Hematopoietic multipotent progenitor cell treated with erythropoietin and hydrocortisone succinate and interleukin-3 and kit ligand, for 4 days (in vitro differentiated cells): ENCODE measurements at regions not wholly inside any gene's neighbourhood (a gene's known extent, or its start where the extent isn't known, plus 50 kb on each side); places are given as distances from the start of the nearest gene placed in this dataset.

Experiments used
- DNase-seq: peaks from one replicate; pipeline ENCODE4 v3.0.0-alpha.2; 2015

DNA sequence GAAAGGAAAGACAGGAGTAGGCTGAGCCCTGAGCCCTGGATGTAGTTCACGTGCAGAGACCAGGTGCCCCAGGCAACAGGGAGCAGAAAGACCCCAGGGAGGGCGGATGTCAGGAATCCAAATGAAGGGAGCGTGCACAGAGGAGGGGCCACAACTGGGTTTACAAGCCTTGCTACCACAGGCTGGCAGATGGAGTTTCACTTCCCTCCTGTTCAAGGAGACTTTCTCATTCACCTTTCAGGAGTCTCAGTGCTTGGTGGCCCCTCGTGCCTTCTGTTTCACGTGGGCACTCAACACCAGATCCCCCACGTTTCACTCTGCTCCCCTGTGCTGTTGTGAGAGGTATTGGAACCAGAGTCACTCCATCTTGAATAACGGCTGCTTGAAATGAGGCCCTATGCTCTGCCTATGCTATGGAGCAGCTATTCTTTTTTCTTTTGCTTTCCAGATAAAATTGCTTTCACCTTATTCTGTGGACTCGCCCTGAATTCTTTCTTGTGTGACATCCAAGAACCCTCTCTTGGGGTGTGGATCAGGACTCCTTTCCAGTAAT lies 601.4 kb upstream of the IGFBP3 start:
- DNase-seq: no peak

- DNase-seq: no peak
Observed at GRCh38 chr7:46518713-46519112, 597.6 kb upstream of the IGFBP3 start.

DNA sequence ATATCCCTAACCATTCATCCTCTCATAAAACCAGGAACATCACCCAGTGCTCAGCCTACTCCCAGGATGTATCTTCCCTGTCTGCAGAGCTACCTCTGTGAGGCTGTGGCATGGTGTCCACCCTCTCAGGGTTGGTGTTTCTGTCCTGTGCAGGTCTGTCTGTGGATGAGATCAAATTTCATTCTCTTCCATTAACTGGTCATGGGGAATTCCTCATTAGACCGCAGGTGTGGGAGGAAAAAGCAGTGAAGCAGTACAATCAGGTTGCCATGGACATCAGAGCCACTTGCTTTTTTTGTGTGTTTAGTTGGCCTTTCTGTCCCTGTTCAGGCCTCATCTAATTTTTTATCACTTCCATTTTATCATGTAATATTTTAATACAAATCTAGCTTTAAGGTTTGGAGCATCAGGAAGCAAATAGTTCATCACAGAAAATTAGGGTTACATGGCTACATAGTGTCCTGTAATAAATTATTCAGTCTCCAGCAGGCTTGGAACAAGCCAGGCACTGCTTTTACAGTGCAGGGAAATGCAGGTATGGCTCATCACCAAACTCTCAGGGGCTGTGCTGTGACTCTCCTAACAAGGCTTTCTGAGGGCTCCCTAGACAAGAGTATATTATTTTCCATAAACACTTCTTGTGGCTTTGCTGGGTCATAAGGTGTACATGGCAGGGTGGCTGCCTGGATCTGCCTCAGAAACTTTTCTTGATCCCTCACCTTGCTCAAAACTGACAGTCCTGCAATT lies 594.9 kb upstream of the IGFBP3 start:
- no peak for DNase-seq

GRCh38 chr7:46513447-46513848 lies 592.4 kb upstream of the IGFBP3 start:
- no peak for DNase-seq

DNA sequence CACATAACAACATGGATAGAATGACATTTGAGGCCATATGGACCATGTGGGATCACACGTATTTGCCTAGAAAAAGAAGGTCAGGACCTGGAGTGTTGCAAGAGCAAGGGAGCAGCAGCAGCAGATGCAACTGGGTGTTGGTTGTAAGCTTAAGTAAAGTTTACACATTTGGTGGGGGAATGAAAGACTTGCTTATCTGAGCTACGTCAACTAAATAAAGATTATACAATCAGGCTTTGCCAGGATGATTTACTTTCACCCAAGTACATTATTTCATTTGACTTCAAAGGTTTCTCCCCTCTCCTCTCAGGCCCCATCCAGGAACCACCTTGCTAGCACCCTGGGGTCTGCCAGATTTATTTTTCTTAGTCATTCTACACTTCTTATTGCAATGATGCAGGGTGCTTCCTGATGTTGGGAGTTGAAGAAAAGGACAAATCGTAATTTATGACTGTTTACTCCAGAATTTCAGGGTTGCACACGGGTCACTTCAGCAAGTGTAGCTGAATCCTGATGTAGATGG lies 591.9 kb upstream of the IGFBP3 start:
- DNase-seq: no peak

DNA sequence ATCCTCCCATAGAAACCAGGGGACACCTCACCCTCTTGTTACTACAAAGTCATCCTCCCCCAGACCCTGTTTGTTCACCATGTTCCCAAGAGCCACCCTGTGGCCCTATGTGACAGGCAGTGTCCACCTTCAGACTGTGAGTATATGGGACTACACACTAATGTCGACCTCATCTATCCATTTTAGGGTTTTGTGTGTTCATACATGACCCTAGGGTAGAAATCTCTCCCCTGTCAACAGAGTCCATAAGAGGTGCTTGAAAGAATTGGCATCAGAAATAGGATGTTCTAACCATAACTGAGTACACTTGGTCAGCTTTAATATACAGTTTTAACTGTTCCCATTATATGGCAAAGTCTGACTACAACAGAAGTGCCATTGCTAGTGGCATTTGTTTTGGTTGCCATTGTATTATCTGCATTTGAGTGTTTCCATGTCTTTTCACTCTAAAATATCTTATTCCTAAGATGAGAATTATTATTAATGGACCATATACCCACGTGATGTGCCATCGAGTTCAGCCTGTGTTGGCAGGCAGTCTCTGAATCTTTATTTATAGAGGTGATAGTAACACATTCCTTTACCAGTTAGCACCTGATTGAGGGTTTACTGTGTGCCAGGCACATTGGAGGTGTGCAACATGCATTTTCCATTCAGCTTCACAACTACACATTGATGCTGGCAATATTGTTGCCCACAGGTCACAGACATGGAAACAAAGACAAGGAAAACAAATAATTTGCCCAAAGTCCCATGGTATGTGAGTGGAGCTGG lies 590.6 kb upstream of the IGFBP3 start:
- DNase-seq: no peak

- DNase-seq: no peak
Observed at GRCh38 chr7:46508583-46508982, 587.5 kb upstream of the IGFBP3 start.

DNA sequence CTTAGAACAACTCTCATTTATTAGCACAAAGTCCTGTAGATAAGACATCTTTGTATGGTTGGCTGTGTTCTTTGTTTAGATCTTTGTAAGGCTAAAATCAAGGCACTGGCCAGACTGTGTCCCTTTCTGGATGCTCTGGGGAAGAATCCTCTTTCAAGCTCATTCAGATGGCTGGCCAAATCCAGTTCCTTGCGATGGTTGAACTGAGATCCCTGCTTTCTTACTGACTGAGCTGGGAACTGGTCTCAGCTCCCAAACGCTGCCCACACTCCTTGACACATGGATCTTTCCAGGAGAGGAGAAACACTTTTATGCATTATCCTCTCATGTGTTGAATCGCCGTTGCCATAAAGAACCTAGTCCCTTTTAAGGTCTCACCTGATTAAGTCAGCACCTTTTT lies 586.5 kb upstream of the IGFBP3 start:
- no peak for DNase-seq

DNA sequence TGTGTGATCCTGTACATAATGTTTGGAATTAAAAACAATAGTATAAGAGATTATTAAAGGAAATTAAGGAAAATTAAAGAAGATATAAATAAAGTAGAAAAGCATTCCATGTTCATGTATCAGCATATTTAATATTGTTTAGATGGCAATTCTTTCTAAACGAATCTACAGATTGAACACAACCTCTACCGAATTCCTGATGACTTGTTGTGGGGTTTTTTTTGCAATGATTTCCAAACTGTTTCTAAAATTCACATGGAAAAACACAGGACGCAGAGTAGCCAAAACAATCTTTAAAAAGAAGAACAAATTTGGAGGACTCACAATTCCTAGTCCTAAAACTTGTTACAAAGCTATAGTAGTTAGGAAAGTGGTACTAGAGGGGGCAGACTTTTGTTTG lies 573.4 kb upstream of the IGFBP3 start:
- DNase-seq: no peak

DNA sequence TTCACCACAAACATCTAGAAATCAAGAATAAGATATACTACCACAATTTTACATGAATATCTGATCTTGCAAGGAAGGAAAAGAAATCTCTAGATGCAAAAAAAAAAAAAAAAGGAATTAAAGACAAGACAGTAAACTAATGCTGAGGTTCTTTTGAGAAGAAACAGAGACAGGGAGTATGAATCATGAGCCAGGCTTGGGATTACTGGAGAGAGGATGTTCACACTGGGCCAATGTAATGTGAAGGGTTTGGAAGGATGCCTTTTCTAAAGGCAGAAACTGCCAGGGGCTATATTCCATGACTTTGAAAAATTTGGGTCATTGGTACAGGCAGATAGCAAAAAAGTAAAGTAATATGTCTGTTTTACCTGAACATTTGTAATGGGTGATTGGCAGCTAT lies 573.0 kb upstream of the IGFBP3 start:
- DNase-seq: no peak

- no peak for DNase-seq
Observed at GRCh38 chr7:46493196-46493595, 572.1 kb upstream of the IGFBP3 start.

DNA sequence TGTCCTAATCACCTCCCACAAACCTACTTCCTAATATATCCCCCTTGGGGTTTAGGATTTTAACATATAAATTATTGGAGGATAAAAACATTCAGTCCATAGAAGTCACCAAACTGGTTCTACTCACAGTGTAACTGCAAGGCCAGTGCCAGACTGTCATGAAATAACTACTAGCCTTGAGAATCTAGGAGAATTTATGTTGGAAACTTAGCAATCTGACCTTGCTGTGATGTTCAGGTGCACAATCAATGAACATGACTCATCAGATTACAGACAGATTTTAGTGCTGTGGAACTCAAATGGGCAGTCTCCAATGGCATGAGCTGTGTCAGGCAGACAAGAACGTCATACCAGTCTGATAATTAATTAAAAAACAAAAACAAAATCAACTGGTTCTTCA lies 571.4 kb upstream of the IGFBP3 start:
- no peak for DNase-seq

- DNase-seq: no peak
Observed at GRCh38 chr7:46490406-46490805, 569.3 kb upstream of the IGFBP3 start.

DNA sequence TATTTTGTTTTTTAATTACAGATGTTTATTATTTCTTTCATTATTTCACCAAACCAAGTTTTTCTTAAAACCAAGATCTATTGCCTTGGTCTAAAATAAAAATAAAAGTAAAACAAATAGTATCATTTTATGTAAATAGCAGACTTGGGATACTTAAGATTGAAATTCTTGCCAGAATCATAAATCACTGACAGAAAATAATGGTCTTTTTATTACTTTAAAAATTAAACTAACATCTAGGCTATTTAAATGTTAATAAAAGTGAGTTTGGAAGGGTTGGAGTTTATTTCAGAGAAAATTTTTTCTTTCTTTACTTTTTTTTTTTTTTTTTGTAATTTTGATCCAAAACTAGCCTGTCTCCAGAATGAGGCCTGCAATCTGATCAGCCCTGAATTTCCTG lies 568.0 kb upstream of the IGFBP3 start:
- no peak for DNase-seq

DNA sequence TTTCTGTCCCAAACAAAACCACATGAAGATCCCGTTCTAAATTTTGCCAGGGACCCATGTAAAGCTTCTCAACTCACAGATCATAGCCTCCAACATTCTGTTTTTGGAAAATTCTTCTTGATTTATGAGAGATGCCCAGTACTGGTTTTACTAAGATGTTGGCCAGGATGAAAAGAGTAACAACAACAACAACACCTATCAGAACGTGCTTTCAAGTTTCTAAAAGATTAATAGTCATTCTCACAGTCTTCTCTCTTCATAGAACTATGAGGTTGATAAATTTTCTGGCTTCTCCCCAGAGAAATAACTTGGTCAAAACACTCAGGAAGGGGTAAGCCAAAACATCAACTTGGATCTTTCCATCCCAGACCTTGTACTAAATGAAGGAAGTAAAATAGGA lies 567.5 kb upstream of the IGFBP3 start:
- no peak for DNase-seq

GRCh38 chr7:46486256-46487206 lies 565.5 kb upstream of the IGFBP3 start:
- DNase-seq: no peak

DNA sequence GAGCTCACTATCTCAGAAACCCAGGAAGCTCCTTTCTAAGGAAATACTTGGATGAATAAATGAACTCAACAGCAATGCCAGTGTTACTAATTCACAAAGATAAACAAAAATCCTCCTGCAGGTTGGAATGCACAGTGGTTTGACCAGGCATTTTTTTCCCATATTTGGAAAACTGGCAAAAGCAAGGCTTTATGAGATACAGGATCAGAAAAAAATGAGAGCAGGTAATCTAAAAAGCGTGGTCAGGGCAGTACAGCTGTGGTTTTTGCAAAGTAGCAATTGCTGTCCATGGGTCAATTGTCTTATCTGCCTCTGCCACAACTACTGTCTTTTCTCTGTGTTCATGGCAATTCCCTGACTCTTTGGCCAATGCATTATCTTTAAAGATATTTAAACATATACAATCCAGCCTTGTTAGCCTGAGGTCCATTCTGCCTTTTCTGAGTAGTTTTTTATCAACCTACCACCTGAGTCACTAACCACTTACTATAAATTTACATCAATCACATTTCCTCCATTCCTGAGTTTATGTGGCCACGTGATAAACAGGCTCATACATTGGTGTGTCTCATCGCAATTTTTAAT lies 564.5 kb upstream of the IGFBP3 start:
- no peak for DNase-seq

DNA sequence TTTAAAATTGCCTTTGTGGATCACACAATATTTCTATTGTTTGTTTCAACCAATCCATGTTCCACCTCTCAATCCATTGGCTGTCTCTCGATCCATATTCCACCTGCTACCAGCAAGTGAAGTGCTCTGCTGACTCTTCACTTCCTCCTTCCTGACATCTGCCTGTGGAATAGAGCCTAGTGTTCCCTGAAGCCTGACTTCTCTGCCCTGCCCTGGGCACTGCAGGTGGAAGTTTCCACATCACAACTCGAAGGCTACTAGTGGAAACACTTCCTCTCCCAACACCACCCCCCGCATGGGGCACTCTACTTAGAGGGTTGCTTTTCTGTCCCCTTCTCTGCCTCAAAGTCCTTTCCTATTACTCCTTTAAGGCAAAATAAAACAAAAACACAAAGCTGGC lies 563.8 kb upstream of the IGFBP3 start:
- DNase-seq: no peak

- no peak for DNase-seq
Observed at GRCh38 chr7:46480619-46481018, 559.5 kb upstream of the IGFBP3 start.

DNA sequence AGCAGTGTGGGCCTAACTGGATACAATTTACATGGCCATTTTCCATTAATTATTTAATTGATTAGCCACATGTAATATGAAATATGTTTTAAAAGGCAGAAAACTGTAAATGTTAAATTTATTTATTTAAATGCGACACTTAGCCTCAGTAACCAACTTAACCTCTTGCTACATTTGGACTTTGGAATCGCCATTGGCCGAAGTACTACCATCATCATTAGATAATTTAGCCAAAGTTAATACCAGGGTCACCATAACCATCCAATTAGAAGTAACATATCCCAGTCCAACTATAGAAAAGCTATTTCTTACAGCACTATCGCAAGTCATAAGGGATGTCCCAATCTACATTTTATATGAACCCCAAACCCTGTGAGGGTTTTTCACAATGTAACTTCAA lies 558.6 kb upstream of the IGFBP3 start:
- no peak for DNase-seq

DNA sequence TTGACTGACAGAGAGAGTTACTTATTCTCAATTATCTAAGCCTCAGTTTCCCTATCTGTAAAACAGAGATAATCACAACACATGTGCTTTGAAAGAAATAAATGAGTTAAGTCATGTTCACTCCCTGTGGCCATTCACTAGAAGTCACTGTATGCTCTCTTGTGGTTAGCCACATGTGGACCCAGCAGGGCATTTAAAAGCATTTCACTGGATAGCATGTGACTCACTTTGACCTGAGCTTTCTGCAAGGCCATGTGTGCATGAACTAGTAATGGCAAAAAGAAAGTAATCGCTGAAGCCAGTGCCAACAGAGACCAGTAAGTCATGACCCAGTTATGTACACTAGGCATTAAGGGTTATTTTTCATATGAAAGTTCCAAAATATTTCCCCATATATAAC lies 557.0 kb upstream of the IGFBP3 start:
- DNase-seq: no peak

GRCh38 chr7:46468753-46469356 lies 547.8 kb upstream of the IGFBP3 start:
- DNase-seq: peak; percentile 22
